ENCODE measurements at regions not wholly inside any gene's neighbourhood (a gene's known extent, or its start where the extent isn't known, plus 50 kb on each side); places are given as distances from the start of the nearest gene placed in this dataset.
A peak's percentile ranks its signal among the peaks of the same experiment; 100 is the strongest.
"Not testable (repeated sequence)": the region's sequence is repeated elsewhere in the genome, so short reads cannot be mapped to it uniquely, and the experiment has no call there.

- WGBS, 2 donors: 43 to 67% methylated on average over 1 of the region's 1 CpG
- TF ChIP-seq, protein P1, sequence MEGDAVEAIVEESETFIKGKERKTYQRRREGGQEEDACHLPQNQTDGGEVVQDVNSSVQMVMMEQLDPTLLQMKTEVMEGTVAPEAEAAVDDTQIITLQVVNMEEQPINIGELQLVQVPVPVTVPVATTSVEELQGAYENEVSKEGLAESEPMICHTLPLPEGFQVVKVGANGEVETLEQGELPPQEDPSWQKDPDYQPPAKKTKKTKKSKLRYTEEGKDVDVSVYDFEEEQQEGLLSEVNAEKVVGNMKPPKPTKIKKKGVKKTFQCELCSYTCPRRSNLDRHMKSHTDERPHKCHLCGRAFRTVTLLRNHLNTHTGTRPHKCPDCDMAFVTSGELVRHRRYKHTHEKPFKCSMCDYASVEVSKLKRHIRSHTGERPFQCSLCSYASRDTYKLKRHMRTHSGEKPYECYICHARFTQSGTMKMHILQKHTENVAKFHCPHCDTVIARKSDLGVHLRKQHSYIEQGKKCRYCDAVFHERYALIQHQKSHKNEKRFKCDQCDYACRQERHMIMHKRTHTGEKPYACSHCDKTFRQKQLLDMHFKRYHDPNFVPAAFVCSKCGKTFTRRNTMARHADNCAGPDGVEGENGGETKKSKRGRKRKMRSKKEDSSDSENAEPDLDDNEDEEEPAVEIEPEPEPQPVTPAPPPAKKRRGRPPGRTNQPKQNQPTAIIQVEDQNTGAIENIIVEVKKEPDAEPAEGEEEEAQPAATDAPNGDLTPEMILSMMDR (IDR thresholded peaks at IDR 0.05): no peak
Observed at GRCh38 chr10:120034236-120034635, 141.7 kb downstream of the SEC23IP start.

DNA sequence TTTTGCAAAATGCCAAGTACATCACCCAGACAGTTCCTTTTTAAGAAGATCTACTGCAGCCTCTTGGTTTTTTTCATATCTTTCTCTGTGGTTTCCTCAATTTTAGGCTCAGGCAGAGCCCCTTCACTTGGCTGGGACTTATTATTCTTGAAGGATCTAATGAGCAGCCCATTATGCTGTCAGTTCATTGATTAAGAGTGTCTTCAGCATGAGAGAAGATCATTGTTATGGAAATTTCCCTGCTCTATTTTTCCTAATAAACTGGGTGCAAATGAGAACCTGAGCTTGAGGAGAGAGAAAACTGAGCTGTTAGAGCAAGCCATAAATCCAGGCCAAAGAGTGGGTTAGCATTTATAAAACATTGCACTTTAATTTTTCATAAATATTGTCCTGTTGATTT lies 146.5 kb downstream of the SEC23IP start:
- no peaks in the 10 kb centered on the region for H3K27me3 ChIP-seq
- H3K9me3 ChIP-seq: no peaks in the 10 kb centered on the region
- no peak overlapping the region for H3K27ac ChIP-seq
- intact Hi-C loops (cut with DNase I): no loop called here
- no peaks in the 10 kb centered on the region for H3K36me3 ChIP-seq
- FAIRE-seq (no peak), ATAC-seq (no peak), DNase-seq (no peak)
- no peaks in the 10 kb centered on the region for H3K4me1 ChIP-seq
- TF ChIP-seq, protein P1 (IDR thresholded peaks at IDR 0.05): no peak
- no peak overlapping the region for H3K4me3 ChIP-seq

More at GRCh38 chr10:120034236-120034635, 141.7 kb downstream of the SEC23IP start:
- Histone ChIP-seq H3K4me3 (no peak overlapping the region), H3K4me1 (no peaks in the 10 kb centered on the region), H3K27ac (no peak overlapping the region), H3K27me3 (no peaks in the 10 kb centered on the region), H3K36me3 (no peaks in the 10 kb centered on the region), H3K9me3 (no peaks in the 10 kb centered on the region)
- DNase-seq (no peak), ATAC-seq (no peak), FAIRE-seq (no peak)
- intact Hi-C loops (cut with DNase I): no loop called here

DNA sequence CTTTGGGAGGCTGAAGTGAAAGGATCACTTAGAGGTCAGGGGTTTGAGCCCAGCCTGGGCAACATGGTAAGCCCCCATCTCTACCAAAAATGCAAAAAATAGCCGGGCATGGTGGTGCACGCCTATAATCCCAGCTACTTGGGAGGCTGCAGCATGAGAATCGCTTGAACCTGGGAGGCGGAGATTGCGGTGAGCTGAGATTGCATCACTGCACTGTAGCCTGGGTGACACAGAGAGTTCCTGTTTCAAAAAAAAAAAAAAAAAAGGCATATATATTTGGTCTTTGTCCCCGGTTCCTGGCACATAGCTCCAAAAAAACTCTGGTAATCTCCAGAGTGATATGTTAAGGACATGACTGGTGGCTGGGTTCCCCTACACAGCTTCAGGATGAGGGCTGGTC lies 147.3 kb downstream of the SEC23IP start:
- H3K4me3 ChIP-seq: no peak overlapping the region
- FAIRE-seq: no peak
- WGBS, 2 donors: 78 to 89% methylated on average over 6 of the region's 6 CpGs

GRCh38 chr10:120041807-120042559 lies 149.5 kb downstream of the SEC23IP start:
- intact Hi-C loops (cut with DNase I): no loop called here
- H3K9me3 ChIP-seq: no peaks in the 10 kb centered on the region
- ATAC-seq (no peak), DNase-seq (peak in 1 of 6 donors; percentile 41), FAIRE-seq (no peak)
- TF ChIP-seq, protein P1 (IDR thresholded peaks at IDR 0.05): no peak
- WGBS, 2 donors: 74 to 76% methylated on average over 12 of the region's 12 CpGs
- H3K36me3 ChIP-seq: no peaks in the 10 kb centered on the region
- no peak overlapping the region for H3K27ac ChIP-seq
- no peaks in the 10 kb centered on the region for H3K4me1 ChIP-seq
- no peaks in the 10 kb centered on the region for H3K27me3 ChIP-seq
- H3K4me3 ChIP-seq: no peak overlapping the region

More for the DNA sequence above, 147.3 kb downstream of the SEC23IP start:
- intact Hi-C loops (cut with DNase I): no loop called here
- TF ChIP-seq, protein P1 (IDR thresholded peaks at IDR 0.05): no peak
- no peaks in the 10 kb centered on the region for H3K9me3 ChIP-seq
- no peaks in the 10 kb centered on the region for H3K36me3 ChIP-seq
- H3K27me3 ChIP-seq: no peaks in the 10 kb centered on the region
- no peak overlapping the region for H3K27ac ChIP-seq
- H3K4me1 ChIP-seq: no peaks in the 10 kb centered on the region
- DNase-seq: no peak
- ATAC-seq: no peak

- ATAC-seq (no peak), FAIRE-seq (no peak), DNase-seq (no peak)
- no peaks in the 10 kb centered on the region for H3K36me3 ChIP-seq
- intact Hi-C loops (cut with DNase I): no loop called here
- H3K27ac ChIP-seq: no peak overlapping the region
- H3K4me3 ChIP-seq: no peak overlapping the region
- H3K27me3 ChIP-seq: no peaks in the 10 kb centered on the region
- TF ChIP-seq, protein P1 (IDR thresholded peaks at IDR 0.05): no peak
- no peaks in the 10 kb centered on the region for H3K9me3 ChIP-seq
- H3K4me1 ChIP-seq: no peaks in the 10 kb centered on the region
Observed at GRCh38 chr10:120042705-120043104, 150.2 kb downstream of the SEC23IP start.

DNA sequence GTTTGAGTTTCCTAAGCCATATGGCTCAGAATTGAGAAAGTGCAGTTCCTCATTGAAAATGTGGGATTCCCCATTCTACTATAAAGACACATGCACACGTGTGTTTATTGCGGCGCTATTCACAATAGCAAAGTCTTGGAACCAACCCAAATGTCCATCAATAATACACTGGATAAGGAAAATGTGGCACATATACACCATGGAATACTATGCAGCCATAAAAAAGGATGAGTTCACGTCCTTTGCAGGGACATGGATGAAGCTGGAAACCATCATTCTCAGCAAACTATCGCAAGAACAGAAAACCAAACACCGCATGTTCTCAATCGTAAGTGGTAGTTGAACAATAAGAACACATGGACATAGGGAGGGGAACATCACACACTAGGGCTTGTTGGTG lies 154.8 kb downstream of the SEC23IP start:
- H3K27ac ChIP-seq; DNase-seq; intact Hi-C loops (cut with DNase I); H3K9me3 ChIP-seq; H3K4me1 ChIP-seq; ATAC-seq; H3K4me3 ChIP-seq; FAIRE-seq; H3K27me3 ChIP-seq; H3K36me3 ChIP-seq: not testable (repeated sequence)
- WGBS, 2 donors: 87 to 96% methylated on average over 7 of the region's 7 CpGs

Measured in pancreas (tissue), 10 donors.